GM12878 (cell line): ENCODE measurements at regions not wholly inside any gene's neighbourhood (a gene's known extent, or its start where the extent isn't known, plus 50 kb on each side); places are given as distances from the start of the nearest gene placed in this dataset.

Experiments
- EZH2 ChIP-seq: IDR thresholded peaks from 2 replicates; pipeline ENCODE4 v1.6.1; 2012; ENCODE audit warnings: low read depth, mild to moderate bottlenecking, control low read depth, inconsistent platforms, low read length, borderline replicate concordance; ENCODE audit not compliant: control insufficient read depth
- JUND ChIP-seq: IDR thresholded peaks from 2 replicates; pipeline ENCODE4 v1.6.1; 2012; ENCODE audit warnings: low read depth, mild to moderate bottlenecking, low read length, improper control_type of control experiment, moderate library complexity
- MAX ChIP-seq: IDR thresholded peaks from 2 replicates; pipeline ENCODE4 v1.6.1; 2012; ENCODE audit warnings: low read depth, low read length, improper control_type of control experiment
- YY1 ChIP-seq: IDR thresholded peaks from 2 replicates; pipeline ENCODE4 v1.6.1; 2011; ENCODE audit warnings: low read depth, mild to moderate bottlenecking, low read length

GRCh38 chr4:29632199-29632598 lies 1088.0 kb upstream of the PCDH7 start:
- TF ChIP-seq EZH2: no peak
- no peak for TF ChIP-seq JUND
- TF ChIP-seq YY1: no peak
- no peak for TF ChIP-seq MAX
